GM20000 (cell line): ENCODE measurements at regions not wholly inside any gene's neighbourhood (a gene's known extent, or its start where the extent isn't known, plus 50 kb on each side); places are given as distances from the start of the nearest gene placed in this dataset.

Source experiments
- DNase-seq: peaks from one replicate; pipeline ENCODE4 v3.0.0; 2012; ENCODE audit warnings: low spot score
- TF ChIP-seq, protein P1 (sequence below): IDR thresholded peaks from 2 replicates; pipeline ENCODE4 v1.5.1; 2012; ENCODE audit warnings: mild to moderate bottlenecking, control low read depth; ENCODE audit errors: extremely low read depth, missing control alignments

DNA sequence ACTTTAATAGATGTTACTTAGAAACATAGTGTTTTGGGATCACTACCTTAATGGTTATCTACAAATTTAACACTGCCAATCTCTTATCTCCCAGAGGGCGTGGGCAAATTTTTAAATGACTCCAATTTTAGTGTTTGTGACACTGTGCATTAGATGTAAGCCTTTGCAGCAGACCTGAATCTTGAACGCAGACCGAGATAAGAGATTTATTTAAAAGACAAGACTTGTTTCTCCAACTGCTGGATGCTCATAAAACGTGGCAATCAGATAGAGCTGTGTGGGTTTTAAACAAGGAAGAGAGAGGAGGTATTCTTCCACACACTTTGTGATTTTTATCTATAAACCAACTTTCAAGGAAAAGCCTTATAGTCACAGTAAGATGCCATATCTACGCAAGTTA, 252.5 kb upstream of the NR3C2 start:
- no peak for DNase-seq
- TF ChIP-seq, protein P1, sequence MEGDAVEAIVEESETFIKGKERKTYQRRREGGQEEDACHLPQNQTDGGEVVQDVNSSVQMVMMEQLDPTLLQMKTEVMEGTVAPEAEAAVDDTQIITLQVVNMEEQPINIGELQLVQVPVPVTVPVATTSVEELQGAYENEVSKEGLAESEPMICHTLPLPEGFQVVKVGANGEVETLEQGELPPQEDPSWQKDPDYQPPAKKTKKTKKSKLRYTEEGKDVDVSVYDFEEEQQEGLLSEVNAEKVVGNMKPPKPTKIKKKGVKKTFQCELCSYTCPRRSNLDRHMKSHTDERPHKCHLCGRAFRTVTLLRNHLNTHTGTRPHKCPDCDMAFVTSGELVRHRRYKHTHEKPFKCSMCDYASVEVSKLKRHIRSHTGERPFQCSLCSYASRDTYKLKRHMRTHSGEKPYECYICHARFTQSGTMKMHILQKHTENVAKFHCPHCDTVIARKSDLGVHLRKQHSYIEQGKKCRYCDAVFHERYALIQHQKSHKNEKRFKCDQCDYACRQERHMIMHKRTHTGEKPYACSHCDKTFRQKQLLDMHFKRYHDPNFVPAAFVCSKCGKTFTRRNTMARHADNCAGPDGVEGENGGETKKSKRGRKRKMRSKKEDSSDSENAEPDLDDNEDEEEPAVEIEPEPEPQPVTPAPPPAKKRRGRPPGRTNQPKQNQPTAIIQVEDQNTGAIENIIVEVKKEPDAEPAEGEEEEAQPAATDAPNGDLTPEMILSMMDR = no peak

DNA sequence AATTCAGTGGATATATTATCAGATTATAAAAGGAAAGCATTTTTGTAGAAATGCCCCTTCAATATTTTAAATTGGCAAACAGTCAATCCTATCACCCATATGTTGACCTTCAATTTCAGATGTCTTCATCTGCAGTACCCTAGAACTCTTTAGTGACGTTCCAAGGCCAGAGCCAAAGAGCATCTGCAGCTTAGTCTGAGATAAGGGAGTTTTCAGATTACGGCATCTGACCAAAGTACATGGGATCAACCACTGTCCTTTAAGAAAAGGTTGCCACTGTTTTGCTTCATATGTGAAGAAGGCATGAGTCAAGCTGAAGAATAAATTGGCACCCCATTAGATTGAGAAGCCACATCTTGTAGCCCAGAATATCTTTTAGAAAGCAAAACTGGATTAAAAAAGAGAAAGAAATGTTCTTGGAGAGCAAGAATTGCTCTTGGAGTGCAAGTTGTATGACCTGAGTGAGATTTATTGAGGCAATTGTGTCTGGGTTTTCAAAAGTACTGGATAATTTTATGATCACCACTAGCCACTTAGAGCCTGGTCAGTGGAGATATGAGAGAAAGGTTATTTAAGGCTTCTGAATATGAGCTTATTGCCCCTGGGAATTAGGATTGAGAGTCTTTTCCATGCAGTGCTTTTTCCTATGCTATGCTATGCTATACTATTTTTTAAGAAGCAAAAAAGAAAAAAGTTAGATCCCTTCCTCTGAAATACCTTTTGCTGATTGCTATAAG, 251.9 kb upstream of the NR3C2 start:
- TF ChIP-seq, protein P1 = no peak
- no peak for DNase-seq

DNA sequence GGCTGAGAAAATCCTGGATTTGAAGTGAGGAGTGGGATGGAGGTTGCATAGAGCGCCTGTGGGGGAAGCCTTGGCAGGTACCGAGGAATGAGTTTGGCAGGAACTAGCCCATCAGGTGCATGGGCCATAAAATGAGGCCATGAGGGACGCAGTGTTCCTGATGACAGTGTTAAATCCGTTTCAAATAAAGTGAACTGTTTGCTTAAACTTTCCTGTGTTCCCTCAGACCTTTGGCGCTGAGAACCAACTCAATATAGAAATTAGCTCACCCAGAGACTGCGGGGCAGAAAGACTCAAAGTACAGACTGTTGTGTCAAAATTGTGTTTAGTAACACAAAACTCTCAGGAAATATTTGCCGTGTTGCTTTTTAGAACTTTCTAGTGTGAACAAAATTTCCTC, 250.0 kb upstream of the NR3C2 start:
- no peak for DNase-seq
- TF ChIP-seq, protein P1 = no peak

DNA sequence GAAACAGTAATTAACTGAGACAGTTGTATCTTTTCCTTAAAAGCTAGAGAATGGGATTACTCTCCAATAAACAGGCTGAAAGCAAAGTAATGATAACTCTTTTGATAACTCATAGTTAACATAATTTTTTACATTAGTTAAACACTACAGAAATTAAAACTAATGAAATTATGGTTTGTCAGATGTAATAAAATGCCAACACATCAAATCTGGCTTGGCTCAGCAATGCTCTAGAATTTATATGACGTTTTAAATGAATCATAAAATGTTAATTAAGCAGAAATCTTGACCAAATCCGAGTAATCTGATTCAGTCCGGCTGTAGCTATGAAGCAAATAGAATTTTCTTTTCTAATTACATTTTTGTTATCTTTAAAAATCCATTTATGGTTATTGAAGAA, 244.2 kb upstream of the NR3C2 start:
- TF ChIP-seq, protein P1 = no peak
- no peak for DNase-seq

DNA sequence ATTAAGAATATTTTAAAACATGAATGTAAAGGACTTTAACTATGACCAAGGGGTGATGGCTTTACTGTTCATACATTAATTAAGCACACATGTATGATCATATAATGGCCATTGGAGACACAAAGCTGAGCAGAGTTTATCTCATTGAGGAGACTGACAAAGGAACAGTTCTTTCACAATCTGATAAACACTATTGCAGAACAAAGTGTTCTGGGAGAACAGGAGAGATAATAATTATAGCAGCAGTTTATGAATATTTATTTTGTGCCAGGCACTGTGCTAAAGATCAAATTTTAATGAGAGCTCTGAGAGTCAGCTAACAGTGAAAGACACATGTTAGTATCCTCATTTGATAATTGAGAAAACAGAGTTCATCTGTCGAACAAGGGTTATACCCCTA, 242.4 kb upstream of the NR3C2 start:
- TF ChIP-seq, protein P1 = no peak
- DNase-seq = no peak

DNA sequence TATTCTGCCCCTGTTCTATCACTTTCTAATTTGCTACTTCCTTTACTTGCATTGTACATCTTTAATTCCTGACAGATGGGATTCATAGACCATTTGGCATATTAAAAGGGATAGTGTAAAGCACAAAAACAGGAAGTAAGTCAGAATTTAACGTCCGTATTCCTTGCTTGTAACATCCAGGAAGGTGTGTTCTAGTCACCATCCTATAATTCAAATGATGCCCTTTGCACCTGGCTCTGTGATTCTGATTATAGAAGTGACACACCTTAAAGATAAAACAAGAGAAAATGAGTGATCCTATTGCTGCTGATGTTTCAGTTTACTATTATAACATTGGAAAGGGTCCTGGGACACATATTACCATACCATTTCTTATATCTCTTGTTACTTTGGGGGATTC, 238.7 kb upstream of the NR3C2 start:
- TF ChIP-seq, protein P1 = no peak

DNA sequence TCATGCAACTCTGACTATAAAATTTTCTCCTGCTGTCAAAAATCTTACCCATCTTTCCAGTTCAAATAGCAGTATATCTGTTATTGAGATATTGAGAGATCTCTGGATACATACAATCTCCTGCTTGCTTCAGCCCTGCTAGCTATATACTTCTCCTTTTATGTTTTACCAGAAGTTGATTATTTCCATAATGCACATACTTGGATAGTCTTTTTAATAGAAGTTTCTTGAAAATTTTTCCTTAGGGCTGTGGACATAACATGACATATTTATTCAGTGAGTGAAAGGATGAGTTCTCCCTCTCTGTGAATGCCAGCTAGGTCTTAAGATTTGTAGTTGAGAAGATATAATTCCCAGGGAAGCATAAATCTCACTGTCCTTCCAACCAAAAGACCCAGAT, 234.1 kb upstream of the NR3C2 start:
- no peak for DNase-seq
- TF ChIP-seq, protein P1 = no peak

More for the DNA sequence above, 238.7 kb upstream of the NR3C2 start:
- no peak for DNase-seq
